ENCODE measurements at regions not wholly inside any gene's neighbourhood (a gene's known extent, or its start where the extent isn't known, plus 50 kb on each side); places are given as distances from the start of the nearest gene placed in this dataset.

GRCh38 chr1:232487236-232487635 lies 142.7 kb downstream of the SIPA1L2 start:
- TF ChIP-seq, protein P1, sequence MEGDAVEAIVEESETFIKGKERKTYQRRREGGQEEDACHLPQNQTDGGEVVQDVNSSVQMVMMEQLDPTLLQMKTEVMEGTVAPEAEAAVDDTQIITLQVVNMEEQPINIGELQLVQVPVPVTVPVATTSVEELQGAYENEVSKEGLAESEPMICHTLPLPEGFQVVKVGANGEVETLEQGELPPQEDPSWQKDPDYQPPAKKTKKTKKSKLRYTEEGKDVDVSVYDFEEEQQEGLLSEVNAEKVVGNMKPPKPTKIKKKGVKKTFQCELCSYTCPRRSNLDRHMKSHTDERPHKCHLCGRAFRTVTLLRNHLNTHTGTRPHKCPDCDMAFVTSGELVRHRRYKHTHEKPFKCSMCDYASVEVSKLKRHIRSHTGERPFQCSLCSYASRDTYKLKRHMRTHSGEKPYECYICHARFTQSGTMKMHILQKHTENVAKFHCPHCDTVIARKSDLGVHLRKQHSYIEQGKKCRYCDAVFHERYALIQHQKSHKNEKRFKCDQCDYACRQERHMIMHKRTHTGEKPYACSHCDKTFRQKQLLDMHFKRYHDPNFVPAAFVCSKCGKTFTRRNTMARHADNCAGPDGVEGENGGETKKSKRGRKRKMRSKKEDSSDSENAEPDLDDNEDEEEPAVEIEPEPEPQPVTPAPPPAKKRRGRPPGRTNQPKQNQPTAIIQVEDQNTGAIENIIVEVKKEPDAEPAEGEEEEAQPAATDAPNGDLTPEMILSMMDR (IDR thresholded peaks at IDR 0.05; ENCODE audit: unreplicated experiment) = no peak
- Mint-ChIP-seq H3K27ac (ENCODE audit: low read depth, unreplicated experiment) (peak overlapping the region; percentile 92), H3K4me1 (ENCODE audit: insufficient read depth, unreplicated experiment) (peaks cover 15% of the 10 kb centered on the region), H3K4me3 (ENCODE audit: unreplicated experiment) (no peak overlapping the region), H3K27me3 (ENCODE audit: insufficient read depth, unreplicated experiment) (no peaks in the 10 kb centered on the region), H3K9me3 (ENCODE audit: unreplicated experiment) (no peaks in the 10 kb centered on the region), H3K36me3 (ENCODE audit: insufficient read depth, unreplicated experiment) (peaks cover 45% of the 10 kb centered on the region)
- intact Hi-C loops (cut with micrococcal nuclease) = loop anchor here (5.0 kb wide), 1 partner anchor 140 kb away; no protein-coding TSS in a partner anchor
- no TSS peak for BruUV-seq (replicated peaks)
- ChIA-PET CTCF (interaction anchor here (0.7 to 3.2 kb wide), 8 partner anchors 9 to 621 kb away, joined by 3 to 19 read pairs (median 4); no protein-coding TSS in a partner anchor), POLR2A (interaction anchor here (0.8 to 3.9 kb wide), 18 partner anchors 9 to 711 kb away, joined by 3 to 43 read pairs (median 4); no protein-coding TSS in a partner anchor)
- no peak for DNase-seq (ENCODE audit: unreplicated experiment)

DNA sequence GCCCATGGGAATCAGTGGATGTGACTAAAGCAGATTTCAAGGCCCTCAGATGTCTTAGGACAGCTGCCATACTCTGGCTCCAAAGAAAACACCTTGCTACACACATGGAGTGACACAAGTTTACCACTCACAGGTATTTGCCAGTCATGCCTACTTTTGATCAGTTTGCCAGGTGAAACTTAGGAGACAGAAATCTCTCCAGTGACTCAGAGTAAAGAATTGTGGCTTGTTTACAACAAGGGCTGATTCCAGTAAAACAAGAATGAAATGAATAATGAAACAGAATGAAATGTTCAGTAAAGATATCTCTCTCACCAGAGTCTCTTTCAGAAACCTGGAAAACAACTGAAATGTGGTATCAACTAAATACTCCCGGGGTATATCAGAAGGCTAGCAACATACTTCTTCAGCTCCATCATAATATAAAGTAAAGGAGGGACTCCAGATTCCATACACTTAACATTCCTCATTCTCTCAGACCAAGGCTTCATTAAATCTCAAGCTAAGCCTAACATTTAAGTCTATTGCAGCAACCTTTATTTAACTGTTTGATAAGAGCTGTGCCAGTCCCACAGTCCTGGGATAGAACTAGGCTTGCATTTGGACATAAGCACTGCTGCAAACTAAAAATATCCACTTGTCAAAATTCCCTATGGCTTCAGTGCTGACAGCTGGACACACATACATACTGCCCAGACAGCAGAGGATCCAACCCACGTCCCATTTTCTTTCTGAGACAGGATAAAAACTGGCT lies 143.3 kb downstream of the SIPA1L2 start:
- ChIA-PET POLR2A (interaction anchor here (0.5 to 3.9 kb wide), 23 partner anchors 8 to 710 kb away, joined by 3 to 43 read pairs (median 4); no protein-coding TSS in a partner anchor), CTCF (interaction anchor here (0.6 to 3.2 kb wide), 10 partner anchors 8 to 620 kb away, joined by 3 to 19 read pairs (median 4); no protein-coding TSS in a partner anchor)
- H3K4me3 Mint-ChIP-seq (ENCODE audit: unreplicated experiment) = no peak overlapping the region
- H3K27ac Mint-ChIP-seq (ENCODE audit: low read depth, unreplicated experiment) = peak overlapping the region; percentile 92
- TF ChIP-seq, protein P1 (IDR thresholded peaks at IDR 0.05; ENCODE audit: unreplicated experiment) = no peak
- intact Hi-C loops (cut with micrococcal nuclease) = loop anchor here (5.0 kb wide), 1 partner anchor 141 kb away; no protein-coding TSS in a partner anchor
- peaks cover 50% of the 10 kb centered on the region for H3K36me3 Mint-ChIP-seq (ENCODE audit: insufficient read depth, unreplicated experiment)
- peak; percentile 89 for DNase-seq (ENCODE audit: unreplicated experiment)
- no peaks in the 10 kb centered on the region for H3K27me3 Mint-ChIP-seq (ENCODE audit: insufficient read depth, unreplicated experiment)
- H3K4me1 Mint-ChIP-seq (ENCODE audit: insufficient read depth, unreplicated experiment) = peaks cover 15% of the 10 kb centered on the region
- BruUV-seq (replicated peaks) = no TSS peak
- H3K9me3 Mint-ChIP-seq (ENCODE audit: unreplicated experiment) = no peaks in the 10 kb centered on the region

GRCh38 chr1:232486006-232486405 lies 143.9 kb downstream of the SIPA1L2 start:
- peaks cover 49% of the 10 kb centered on the region for H3K36me3 Mint-ChIP-seq (ENCODE audit: insufficient read depth, unreplicated experiment)
- no peak for DNase-seq (ENCODE audit: unreplicated experiment)
- no peaks in the 10 kb centered on the region for H3K9me3 Mint-ChIP-seq (ENCODE audit: unreplicated experiment)
- TF ChIP-seq, protein P1 (IDR thresholded peaks at IDR 0.05; ENCODE audit: unreplicated experiment) = no peak
- peaks cover 15% of the 10 kb centered on the region for H3K4me1 Mint-ChIP-seq (ENCODE audit: insufficient read depth, unreplicated experiment)
- intact Hi-C loops (cut with micrococcal nuclease) = loop anchor here (5.0 kb wide), 1 partner anchor 141 kb away; no protein-coding TSS in a partner anchor
- H3K27me3 Mint-ChIP-seq (ENCODE audit: insufficient read depth, unreplicated experiment) = no peaks in the 10 kb centered on the region
- ChIA-PET CTCF (interaction anchor here (0.6 to 3.2 kb wide), 7 partner anchors 9 to 620 kb away, joined by 3 to 19 read pairs (median 6); no protein-coding TSS in a partner anchor), POLR2A (interaction anchor here (0.5 to 3.9 kb wide), 19 partner anchors 8 to 644 kb away, joined by 3 to 43 read pairs (median 4); no protein-coding TSS in a partner anchor)
- H3K4me3 Mint-ChIP-seq (ENCODE audit: unreplicated experiment) = no peak overlapping the region
- peak overlapping the region; percentile 92 for H3K27ac Mint-ChIP-seq (ENCODE audit: low read depth, unreplicated experiment)
- no TSS peak for BruUV-seq (replicated peaks)

DNA sequence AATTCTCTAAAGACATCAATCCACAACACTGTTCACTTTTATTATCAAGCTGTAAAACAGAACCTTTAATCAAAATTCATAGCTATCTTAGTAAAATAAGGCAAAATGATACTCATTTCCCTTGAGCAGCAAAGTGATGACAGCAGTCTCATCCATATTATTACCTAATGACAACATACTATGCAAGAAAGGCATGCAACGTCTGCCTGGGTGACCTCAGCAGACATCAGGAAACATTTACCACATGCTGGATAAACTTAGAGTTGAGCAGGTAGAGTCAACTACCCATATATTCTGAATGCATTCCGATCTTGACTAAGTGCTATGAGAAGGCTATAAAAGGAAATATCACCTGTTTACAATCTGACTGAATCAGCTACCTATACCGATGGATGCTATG lies 145.1 kb downstream of the SIPA1L2 start:
- H3K9me3 Mint-ChIP-seq (ENCODE audit: unreplicated experiment) = no peaks in the 10 kb centered on the region
- ChIA-PET POLR2A (interaction anchor here (0.7 to 3.9 kb wide), 7 partner anchors 15 to 60 kb away, joined by 3 to 43 read pairs (median 4); no protein-coding TSS in a partner anchor), CTCF (interaction anchor here (0.6 to 2.2 kb wide), 6 partner anchors 26 to 576 kb away, joined by 3 to 9 read pairs (median 3); no protein-coding TSS in a partner anchor)
- H3K27ac Mint-ChIP-seq (ENCODE audit: low read depth, unreplicated experiment) = no peak overlapping the region
- peaks cover 15% of the 10 kb centered on the region for H3K4me1 Mint-ChIP-seq (ENCODE audit: insufficient read depth, unreplicated experiment)
- TF ChIP-seq, protein P1 (IDR thresholded peaks at IDR 0.05; ENCODE audit: unreplicated experiment) = no peak
- H3K27me3 Mint-ChIP-seq (ENCODE audit: insufficient read depth, unreplicated experiment) = no peaks in the 10 kb centered on the region
- H3K36me3 Mint-ChIP-seq (ENCODE audit: insufficient read depth, unreplicated experiment) = peaks cover 42% of the 10 kb centered on the region
- intact Hi-C loops (cut with micrococcal nuclease) = loop anchor here (5.0 kb wide), 1 partner anchor 142 kb away; no protein-coding TSS in a partner anchor
- DNase-seq (ENCODE audit: unreplicated experiment) = no peak
- no peak overlapping the region for H3K4me3 Mint-ChIP-seq (ENCODE audit: unreplicated experiment)
- no TSS peak for BruUV-seq (replicated peaks)

All from MCF 10A (cell line).